ENCODE measurements at regions not wholly inside any gene's neighbourhood (a gene's known extent, or its start where the extent isn't known, plus 50 kb on each side); places are given as distances from the start of the nearest gene placed in this dataset.

DNA sequence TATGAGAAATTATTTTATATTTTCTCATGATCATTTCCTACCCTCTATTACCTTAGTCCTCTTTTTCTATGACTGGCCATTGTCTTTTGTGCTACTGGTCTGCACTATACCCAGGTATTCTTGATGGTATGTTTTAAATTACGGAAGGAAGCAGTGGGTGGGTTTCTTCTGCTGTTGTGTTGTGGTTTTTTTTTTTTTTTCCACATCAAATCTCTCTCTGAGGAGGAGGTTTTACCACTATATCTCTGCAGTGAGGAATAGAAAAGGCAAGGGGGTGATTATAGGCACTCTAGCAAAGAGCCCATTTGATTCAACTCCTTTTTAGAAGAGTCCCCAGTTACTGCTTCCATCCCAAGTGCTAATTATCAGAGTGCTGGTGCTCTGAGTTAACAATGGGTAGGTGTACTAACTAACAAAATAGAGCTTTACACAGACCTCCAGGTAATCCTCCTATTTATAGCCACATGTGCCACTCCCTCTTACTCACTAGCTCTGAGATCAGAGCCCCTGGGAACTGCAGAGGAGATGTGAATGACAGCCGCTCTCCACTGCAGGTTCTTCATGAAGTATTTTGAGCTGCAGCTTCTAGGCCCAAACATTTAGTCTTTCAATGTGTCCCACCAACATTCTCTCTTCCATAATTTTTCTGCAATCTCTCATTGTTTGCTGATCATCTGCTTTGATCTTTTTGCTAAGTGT, 301.6 kb upstream of the GULP1 start:
- Histone ChIP-seq H3K9me3 (no peaks in the 10 kb centered on the region), H3K4me3 (no peak overlapping the region), H3K27me3 (no peaks in the 10 kb centered on the region), H3K4me1 (no peaks in the 10 kb centered on the region), H3K27ac (no peak overlapping the region), H3K36me3 (no peaks in the 10 kb centered on the region)
- intact Hi-C loops (cut with DNase I; ENCODE audit: low total_unique reads) (no loop called here), in situ Hi-C loops (cut with MboI; ENCODE audit: low sequenced_read_pairs in 4 of 4) (no loop called here)
- DNase-seq (no peak), ATAC-seq (peak in 1 of 2 donors; percentile 41)
- no peak for TF ChIP-seq POLR2A (IDR thresholded peaks at IDR 0.05)
- TF ChIP-seq, protein P1, sequence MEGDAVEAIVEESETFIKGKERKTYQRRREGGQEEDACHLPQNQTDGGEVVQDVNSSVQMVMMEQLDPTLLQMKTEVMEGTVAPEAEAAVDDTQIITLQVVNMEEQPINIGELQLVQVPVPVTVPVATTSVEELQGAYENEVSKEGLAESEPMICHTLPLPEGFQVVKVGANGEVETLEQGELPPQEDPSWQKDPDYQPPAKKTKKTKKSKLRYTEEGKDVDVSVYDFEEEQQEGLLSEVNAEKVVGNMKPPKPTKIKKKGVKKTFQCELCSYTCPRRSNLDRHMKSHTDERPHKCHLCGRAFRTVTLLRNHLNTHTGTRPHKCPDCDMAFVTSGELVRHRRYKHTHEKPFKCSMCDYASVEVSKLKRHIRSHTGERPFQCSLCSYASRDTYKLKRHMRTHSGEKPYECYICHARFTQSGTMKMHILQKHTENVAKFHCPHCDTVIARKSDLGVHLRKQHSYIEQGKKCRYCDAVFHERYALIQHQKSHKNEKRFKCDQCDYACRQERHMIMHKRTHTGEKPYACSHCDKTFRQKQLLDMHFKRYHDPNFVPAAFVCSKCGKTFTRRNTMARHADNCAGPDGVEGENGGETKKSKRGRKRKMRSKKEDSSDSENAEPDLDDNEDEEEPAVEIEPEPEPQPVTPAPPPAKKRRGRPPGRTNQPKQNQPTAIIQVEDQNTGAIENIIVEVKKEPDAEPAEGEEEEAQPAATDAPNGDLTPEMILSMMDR (IDR thresholded peaks at IDR 0.05 in 4 of 5, conservative IDR thresholded peaks at IDR 0.05 in 1 of 5) = no peak

DNA sequence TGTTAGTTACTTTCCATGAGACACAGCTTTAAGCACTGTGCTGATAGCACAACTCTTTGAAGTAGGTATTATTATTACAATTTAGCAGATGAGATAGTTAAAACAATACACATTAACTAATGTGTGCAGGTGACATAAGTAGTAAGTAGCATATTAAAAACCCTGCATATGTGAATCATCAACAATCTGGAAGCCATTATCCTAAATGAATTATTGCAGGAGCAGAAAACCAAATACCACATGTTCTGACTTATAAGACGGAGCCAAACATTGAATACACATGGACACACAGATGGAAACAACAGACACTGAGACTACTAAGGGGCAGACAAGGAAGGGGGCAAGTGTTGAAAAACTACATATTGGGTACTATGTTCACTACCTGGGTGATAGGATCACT, 300.3 kb upstream of the GULP1 start:
- Histone ChIP-seq H3K9me3 (no peaks in the 10 kb centered on the region), H3K4me1 (no peaks in the 10 kb centered on the region), H3K36me3 (no peaks in the 10 kb centered on the region), H3K27me3 (no peaks in the 10 kb centered on the region), H3K27ac (no peak overlapping the region), H3K4me3 (no peak overlapping the region)
- no peak for ATAC-seq
- in situ Hi-C loops (cut with MboI; ENCODE audit: low sequenced_read_pairs in 4 of 4) = no loop called here
- DNase-seq = no peak
- intact Hi-C loops (cut with DNase I; ENCODE audit: low total_unique reads) = no loop called here
- TF ChIP-seq, protein P1 (IDR thresholded peaks at IDR 0.05 in 4 of 5, conservative IDR thresholded peaks at IDR 0.05 in 1 of 5) = no peak
- TF ChIP-seq POLR2A (IDR thresholded peaks at IDR 0.05) = no peak

GRCh38 chr2:187994464-187995331, 297.0 kb upstream of the GULP1 start:
- no peak for DNase-seq
- no peaks in the 10 kb centered on the region for H3K36me3 ChIP-seq
- H3K4me1 ChIP-seq = no peaks in the 10 kb centered on the region
- H3K9me3 ChIP-seq = no peaks in the 10 kb centered on the region
- ATAC-seq = peak; percentile 39 to 46
- H3K27me3 ChIP-seq = no peaks in the 10 kb centered on the region
- H3K27ac ChIP-seq = no peak overlapping the region
- TF ChIP-seq, protein P1 (IDR thresholded peaks at IDR 0.05 in 4 of 5, conservative IDR thresholded peaks at IDR 0.05 in 1 of 5) = no peak
- TF ChIP-seq POLR2A (IDR thresholded peaks at IDR 0.05) = no peak
- H3K4me3 ChIP-seq = no peak overlapping the region
- in situ Hi-C loops (cut with MboI; ENCODE audit: low sequenced_read_pairs in 4 of 4) (no loop called here), intact Hi-C loops (cut with DNase I; ENCODE audit: low total_unique reads) (no loop called here)

DNA sequence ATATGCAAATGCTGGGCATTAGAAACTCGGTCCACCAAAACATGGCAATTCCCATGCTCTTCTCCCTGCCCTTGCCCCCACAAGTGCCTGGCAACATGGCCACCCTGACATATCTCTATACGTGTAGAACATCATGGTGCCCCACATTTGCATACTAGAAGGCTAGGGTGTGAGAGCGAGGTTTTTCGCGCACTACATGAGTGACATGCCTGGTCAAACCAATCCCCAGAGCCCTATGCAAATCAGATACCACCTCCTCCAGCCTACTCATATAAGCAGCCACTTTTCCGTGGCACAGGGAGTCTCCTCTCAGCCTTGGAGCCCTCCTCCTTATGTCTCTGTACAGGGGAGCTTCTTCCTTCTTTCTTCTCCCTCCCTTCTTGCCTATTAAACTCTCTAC, 296.1 kb upstream of the GULP1 start:
- ATAC-seq = no peak
- Histone ChIP-seq H3K27me3 (no peaks in the 10 kb centered on the region), H3K27ac (no peak overlapping the region), H3K4me3 (no peak overlapping the region), H3K9me3 (no peaks in the 10 kb centered on the region), H3K4me1 (no peaks in the 10 kb centered on the region), H3K36me3 (no peaks in the 10 kb centered on the region)
- intact Hi-C loops (cut with DNase I; ENCODE audit: low total_unique reads) (no loop called here), in situ Hi-C loops (cut with MboI; ENCODE audit: low sequenced_read_pairs in 4 of 4) (no loop called here)
- no peak for TF ChIP-seq POLR2A (IDR thresholded peaks at IDR 0.05)
- TF ChIP-seq, protein P1 (IDR thresholded peaks at IDR 0.05 in 4 of 5, conservative IDR thresholded peaks at IDR 0.05 in 1 of 5) = no peak
- DNase-seq = no peak

Measured in gastrocnemius medialis (tissue), 4 donors.